ENCODE measurements at regions not wholly inside any gene's neighbourhood (a gene's known extent, or its start where the extent isn't known, plus 50 kb on each side); places are given as distances from the start of the nearest gene placed in this dataset.

GRCh38 chr3:31008994-31009393, 114.5 kb upstream of the GADL1 start:
- no peak for DNase-seq

GRCh38 chr3:31009881-31010280, 115.4 kb upstream of the GADL1 start:
- DNase-seq = no peak

GRCh38 chr3:31010491-31010890, 116.0 kb upstream of the GADL1 start:
- DNase-seq = no peak

DNA sequence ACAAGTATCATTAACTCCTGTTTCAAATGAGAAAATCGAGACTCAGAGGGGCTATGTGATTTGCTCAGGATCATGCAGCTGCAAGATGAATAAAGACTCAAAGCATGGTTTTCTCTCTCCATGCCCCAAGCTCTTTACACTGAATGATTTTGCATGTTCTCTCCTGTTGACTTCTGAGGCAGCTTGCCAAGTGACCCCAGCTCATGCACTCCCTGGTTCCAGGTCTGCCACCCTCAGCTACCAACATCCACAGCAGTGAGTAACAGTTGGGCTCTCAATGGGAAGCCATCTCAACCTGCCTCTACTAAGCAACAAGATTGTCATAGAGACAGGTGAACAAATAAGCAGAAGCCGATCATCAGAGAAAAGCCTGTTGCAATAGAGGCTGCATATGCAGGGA, 116.9 kb upstream of the GADL1 start:
- no peak for DNase-seq

DNA sequence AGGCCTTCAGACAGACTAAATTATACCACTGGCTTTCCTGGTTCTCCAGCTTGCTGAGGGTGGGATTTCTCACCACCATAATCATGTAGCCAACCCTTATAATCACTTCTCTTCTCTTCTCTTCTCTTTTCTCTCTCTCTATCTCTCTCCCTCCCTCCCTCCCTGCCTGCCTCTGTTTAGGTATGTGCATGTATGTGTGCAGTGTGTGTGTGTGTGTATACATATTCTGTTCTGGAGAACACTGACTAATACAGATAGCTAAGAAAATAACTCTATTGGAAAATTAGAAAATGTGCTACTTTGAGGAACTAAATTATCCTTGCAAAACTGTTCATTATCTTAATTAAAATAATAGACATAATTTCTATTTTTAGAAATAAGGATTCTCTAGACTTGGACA, 118.6 kb upstream of the GADL1 start:
- DNase-seq = no peak

- DNase-seq = no peak
Observed at GRCh38 chr3:31013843-31014242, 119.4 kb upstream of the GADL1 start.

- no peak for DNase-seq
Observed at GRCh38 chr3:31014317-31015040, 120.0 kb upstream of the GADL1 start.

- no peak for DNase-seq
Observed at GRCh38 chr3:31016196-31016595, 121.7 kb upstream of the GADL1 start.

- DNase-seq = no peak
Observed at GRCh38 chr3:31022716-31023115, 128.3 kb upstream of the GADL1 start.

DNA sequence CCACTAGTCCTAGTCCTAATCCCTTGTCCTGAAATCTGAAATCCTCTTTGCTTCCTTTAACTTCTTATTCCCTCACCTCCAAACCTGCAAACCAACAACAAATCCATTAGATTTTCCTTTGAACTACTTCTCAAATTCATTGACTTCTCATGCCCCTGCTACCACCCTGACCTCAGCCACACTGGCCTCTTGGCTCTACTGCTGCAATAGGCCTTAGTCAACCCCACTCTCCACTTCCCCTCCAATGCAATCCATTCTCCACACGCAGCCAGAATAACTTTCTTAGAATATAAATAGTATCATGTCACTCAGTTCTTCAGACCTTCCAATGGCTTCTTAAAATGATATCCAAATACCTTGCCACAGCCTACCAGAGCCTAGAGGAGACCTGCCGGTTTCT, 131.1 kb upstream of the GADL1 start:
- no peak for DNase-seq

DNA sequence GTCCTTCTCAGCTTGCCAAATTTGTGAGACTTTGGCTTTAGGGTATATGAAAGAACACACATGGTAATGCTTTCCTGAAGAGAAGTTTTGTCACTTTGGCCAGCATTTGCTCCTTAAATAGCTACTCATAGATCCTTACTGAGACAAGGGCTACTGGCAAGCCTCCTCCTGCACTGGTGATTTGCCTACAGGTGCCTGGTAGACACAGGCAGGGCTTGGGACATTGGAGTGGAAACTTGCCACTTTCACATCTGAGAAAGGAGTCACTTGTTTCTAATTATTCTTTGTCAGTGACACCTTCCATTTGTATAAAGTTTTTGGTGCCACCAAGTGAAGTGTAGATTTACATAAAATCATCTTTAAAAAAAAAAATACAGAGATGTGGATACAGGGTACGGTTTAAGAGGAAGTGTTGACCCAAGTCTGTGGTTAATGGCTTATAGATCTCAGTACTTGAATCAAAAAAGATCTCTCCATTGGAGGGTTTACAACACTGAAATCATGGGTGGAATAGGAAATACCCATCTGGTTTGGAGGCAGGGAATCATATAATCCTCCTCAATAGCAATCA, 132.8 kb upstream of the GADL1 start:
- DNase-seq = no peak

GRCh38 chr3:31027914-31028313, 133.5 kb upstream of the GADL1 start:
- DNase-seq = no peak

GRCh38 chr3:31028766-31029165, 134.3 kb upstream of the GADL1 start:
- no peak for DNase-seq

- DNase-seq = no peak
Observed at GRCh38 chr3:31029706-31030105, 135.2 kb upstream of the GADL1 start.

DNA sequence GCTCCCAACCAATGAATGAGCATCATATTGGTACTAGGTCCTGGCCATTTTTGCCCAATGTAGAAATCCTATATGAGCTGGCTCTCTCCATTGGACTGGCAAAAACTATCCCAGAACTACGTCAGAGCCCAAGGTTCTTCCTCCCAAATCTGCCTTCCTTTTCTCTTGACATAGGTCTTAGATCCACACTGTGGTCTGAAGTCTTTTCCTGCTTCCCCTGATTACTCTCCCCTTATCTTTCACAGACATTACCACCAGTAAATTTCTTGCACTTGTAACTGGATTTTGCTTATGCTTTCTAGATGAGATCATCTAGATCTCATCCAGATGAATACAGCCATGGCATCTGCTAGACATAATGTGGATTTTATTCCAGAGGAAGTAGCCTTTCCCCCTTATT, 141.2 kb upstream of the GADL1 start:
- DNase-seq = no peak

GRCh38 chr3:31038086-31038739, 143.8 kb upstream of the GADL1 start:
- DNase-seq = no peak

GRCh38 chr3:31039145-31039544, 144.7 kb upstream of the GADL1 start:
- DNase-seq = no peak

DNA sequence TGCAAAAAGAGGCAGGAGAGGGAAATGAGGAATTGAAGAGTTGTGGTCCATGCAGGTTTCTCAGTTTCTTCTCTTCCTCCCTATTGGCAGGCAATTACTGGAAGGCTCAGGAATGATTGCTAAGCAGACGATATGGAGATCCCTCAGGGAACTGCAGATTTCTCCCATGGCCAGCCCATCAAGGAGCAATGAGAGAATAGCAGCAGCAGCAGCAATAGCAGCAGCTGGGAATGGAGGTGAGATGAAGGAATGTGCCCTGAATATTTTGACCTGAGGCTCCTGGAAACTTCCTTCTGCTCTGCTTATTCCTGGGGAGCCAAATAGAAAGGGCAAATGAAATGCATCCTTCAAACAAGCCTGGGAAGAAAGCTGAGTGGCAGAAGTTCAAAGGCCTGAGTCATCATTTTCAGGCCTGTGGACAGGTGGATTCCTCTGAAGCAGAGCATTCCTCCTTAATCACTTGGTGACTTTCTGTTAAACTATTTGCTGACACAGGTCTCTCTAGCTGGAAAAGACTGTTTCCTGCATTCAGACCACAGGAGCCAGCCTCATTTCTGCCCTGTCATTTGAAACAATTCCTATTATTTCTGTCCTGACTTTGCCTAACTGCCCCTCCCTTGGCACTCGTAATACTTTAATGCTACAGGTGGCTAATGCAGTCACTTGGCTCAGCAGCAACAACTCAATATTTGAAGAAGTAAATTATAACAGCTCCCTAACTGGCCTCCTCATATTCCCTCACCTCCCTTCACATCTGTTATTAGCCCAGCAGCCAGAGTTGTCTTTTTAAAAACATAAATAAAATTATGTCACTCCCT, 146.9 kb upstream of the GADL1 start:
- no peak for DNase-seq

DNA sequence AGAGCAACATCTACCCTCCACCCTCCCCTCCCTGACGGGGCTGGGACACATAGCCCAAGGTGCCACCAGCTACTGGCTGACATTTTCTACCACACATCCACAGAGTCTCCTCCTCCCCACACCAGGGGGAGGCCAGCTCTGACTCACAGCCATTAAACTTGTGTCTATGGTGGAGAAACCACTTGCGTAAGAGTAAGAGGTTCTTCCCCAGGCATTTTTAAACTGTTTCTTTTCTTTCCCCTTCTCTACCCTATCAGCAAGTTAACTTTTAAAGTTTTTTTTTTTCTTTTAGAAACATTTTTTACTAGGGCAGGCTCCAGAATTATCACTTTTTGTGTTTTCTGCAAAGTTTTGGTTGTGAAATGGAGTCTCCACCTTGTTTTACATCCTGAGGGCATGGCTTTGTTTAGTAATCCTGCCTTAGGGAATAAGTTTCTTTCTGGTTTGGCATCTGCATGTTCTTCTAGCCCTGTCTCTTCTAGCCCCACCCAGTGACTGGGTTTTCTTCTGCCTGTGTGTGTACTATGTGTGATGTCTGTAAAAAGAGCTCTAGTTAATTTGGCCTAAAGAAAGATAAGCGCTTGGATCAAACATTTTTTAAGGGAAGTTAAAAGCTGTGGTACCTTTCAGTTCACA, 148.8 kb upstream of the GADL1 start:
- DNase-seq = no peak

GRCh38 chr3:31047673-31048072, 153.2 kb upstream of the GADL1 start:
- DNase-seq = no peak

DNA sequence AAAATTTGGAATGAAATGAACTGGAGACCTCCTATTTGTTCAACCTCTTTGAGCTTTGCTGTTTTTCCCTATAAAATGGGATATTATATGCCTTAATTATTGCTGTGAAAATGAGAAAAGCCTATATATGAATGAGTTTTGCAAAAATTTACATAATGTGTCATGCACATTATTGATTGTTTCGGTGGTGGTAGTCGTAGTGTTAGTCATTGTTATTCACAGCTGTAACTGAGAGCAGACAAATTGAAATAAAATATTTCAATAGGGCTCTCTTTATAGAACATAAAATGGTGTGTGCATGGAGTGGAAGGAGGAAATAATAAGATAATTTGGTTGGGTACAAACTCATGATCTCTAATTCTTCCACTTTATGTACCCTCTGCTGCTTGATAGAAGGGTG, 153.7 kb upstream of the GADL1 start:
- DNase-seq = no peak

- DNase-seq = no peak
Observed at GRCh38 chr3:31050296-31050695, 155.8 kb upstream of the GADL1 start.

- no peak for DNase-seq
Observed at GRCh38 chr3:31051226-31051625, 156.8 kb upstream of the GADL1 start.
